HepG2 (cell line): ENCODE measurements at regions not wholly inside any gene's neighbourhood (a gene's known extent, or its start where the extent isn't known, plus 50 kb on each side); places are given as distances from the start of the nearest gene placed in this dataset.

Experiments
- ASH2L ChIP-seq: fragments of 300-600, 200-600 bp; sonication (generic); IDR thresholded peaks from 2 replicates; pipeline ENCODE4 v1.7.0; 2017; ENCODE audit warnings: low read depth, mild to moderate bottlenecking, moderate library complexity, mixed read lengths, low read length; ENCODE audit not compliant: insufficient read length
- ELF1 ChIP-seq: sonication (generic); formaldehyde crosslinking; IDR thresholded peaks from 2 replicates; pipeline ENCODE4 v1.4.0; 2020; ENCODE audit warnings: missing genetic modification reagents
- EZH2 ChIP-seq: conservative IDR thresholded peaks from 2 replicates; pipeline ENCODE4 v1.6.1; 2012; ENCODE audit warnings: mild to moderate bottlenecking, low read depth, low read length, moderate library complexity
- FOXP1 ChIP-seq, 2 experiments: fragments of 450-650 bp in 1 of 2; IDR thresholded peaks; 2 replicates each; pipeline ENCODE4 v1.6.1; 2017 to 2018; ENCODE audit warnings: antibody characterized with exemption in 1 of 2
- ZNF138 ChIP-seq: sonication (generic); formaldehyde crosslinking; IDR thresholded peaks from 2 replicates; pipeline ENCODE4 v1.5.0; 2020; ENCODE audit warnings: mild to moderate bottlenecking, low read depth, missing genetic modification reagents
- ZSCAN21 ChIP-seq: sonication (generic); formaldehyde crosslinking; IDR thresholded peaks from 2 replicates; pipeline ENCODE4 v1.8.0; 2022; ENCODE audit warnings: mild to moderate bottlenecking, missing genetic modification reagents, moderate library complexity, borderline replicate concordance

DNA sequence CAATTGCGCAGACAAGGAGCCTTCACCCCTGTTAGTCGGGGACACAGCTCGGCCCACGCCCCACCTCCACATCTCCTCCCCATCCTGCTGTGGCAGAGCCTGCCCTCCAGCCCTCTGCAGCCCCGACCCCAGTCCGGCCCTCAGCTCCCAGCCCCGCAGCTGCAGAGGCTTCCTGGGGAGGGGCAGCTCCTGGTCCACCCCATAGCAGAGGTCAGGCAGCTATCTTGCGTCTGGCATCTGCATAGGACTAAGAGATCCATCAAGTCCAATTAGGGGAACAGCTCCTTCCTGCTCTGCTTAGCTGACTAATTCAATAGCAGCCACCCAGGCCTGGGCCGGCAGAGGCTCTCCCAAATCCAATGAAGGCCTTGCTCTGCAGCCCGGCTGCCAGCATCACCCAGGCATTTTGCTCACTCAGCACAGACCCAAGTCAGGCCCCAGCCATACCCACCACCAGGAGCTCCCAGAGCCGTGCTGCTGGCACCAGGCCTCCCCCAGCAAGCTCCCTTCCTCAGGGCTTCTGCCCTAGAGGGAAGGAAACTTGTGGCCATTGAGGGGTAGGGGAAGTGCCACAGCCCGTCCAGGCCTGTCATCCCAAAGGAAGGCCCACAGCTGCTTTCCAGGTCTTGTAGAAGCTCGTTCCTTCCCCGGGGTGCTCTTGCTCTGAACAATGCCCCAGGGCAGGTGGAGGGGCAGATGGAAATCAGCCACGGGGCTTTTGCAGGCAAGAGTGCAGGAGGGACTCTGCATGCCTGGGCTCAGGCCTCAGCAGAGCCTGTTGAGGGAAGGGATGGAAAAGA lies 106.2 kb upstream of the RET start:
- TF ChIP-seq ASH2L: no peak
- no peak for TF ChIP-seq ELF1
- TF ChIP-seq FOXP1 (IDR thresholded peaks at IDR 0.05): no peak
- no peak for TF ChIP-seq FOXP1 (CRISPR knock-in tag; IDR thresholded peaks at IDR 0.05)
- TF ChIP-seq EZH2: no peak
- no peak for TF ChIP-seq ZSCAN21 (CRISPR knock-in tag)
- TF ChIP-seq ZNF138: no peak
